UCSD-AML1 (cell line): ENCODE measurements at regions not wholly inside any gene's neighbourhood (a gene's known extent, or its start where the extent isn't known, plus 50 kb on each side); places are given as distances from the start of the nearest gene placed in this dataset.

Experiments used
- DNase-seq: peaks from one replicate; lab custom pipeline; 2025; ENCODE audit not compliant: unreplicated experiment; lab: John Stamatoyannopoulos, UW

- DNase-seq: no peak
Measured at GRCh38 chr14:104271391-104271790, 133.0 kb downstream of the KIF26A start.

- DNase-seq: no peak
Measured at GRCh38 chr14:104274806-104275205, 136.4 kb downstream of the KIF26A start.

- DNase-seq: no peak
Measured at GRCh38 chr14:104277416-104278213, 139.2 kb downstream of the KIF26A start.

GRCh38 chr14:104278214-104278534, 139.8 kb downstream of the KIF26A start:
- no peak for DNase-seq

- no peak for DNase-seq
Measured at GRCh38 chr14:104280085-104280901, 141.9 kb downstream of the KIF26A start.

GRCh38 chr14:104280902-104281767, 142.7 kb downstream of the KIF26A start:
- no peak for DNase-seq

- DNase-seq: no peak
Measured at GRCh38 chr14:104281768-104282301, 143.4 kb downstream of the KIF26A start.

GRCh38 chr14:104282332-104283196, 144.2 kb downstream of the KIF26A start:
- DNase-seq: no peak

GRCh38 chr14:104283197-104284106, 145.1 kb downstream of the KIF26A start:
- DNase-seq: no peak

- DNase-seq: no peak
Measured at GRCh38 chr14:104284107-104284592, 145.8 kb downstream of the KIF26A start.

- no peak for DNase-seq
Measured at GRCh38 chr14:104284636-104285507, 146.5 kb downstream of the KIF26A start.

- DNase-seq: no peak
Measured at GRCh38 chr14:104285508-104285840, 147.1 kb downstream of the KIF26A start.

- no peak for DNase-seq
Measured at GRCh38 chr14:104286086-104286485, 147.7 kb downstream of the KIF26A start.

- no peak for DNase-seq
Measured at GRCh38 chr14:104286496-104286895, 148.1 kb downstream of the KIF26A start.

- DNase-seq: no peak
Measured at GRCh38 chr14:104287301-104288009, 149.1 kb downstream of the KIF26A start.

GRCh38 chr14:104288272-104288671, 149.9 kb downstream of the KIF26A start:
- no peak for DNase-seq

- no peak for DNase-seq
Measured at GRCh38 chr14:104289507-104289906, 151.1 kb downstream of the KIF26A start.
